Keratinocyte (primary cell): ENCODE measurements at regions not wholly inside any gene's neighbourhood (a gene's known extent, or its start where the extent isn't known, plus 50 kb on each side); places are given as distances from the start of the nearest gene placed in this dataset.

Experiments
- DNase-seq: peaks from one replicate; pipeline ENCODE4 v3.0.0-alpha.2; 2011; ENCODE audit warnings: low read depth, missing footprints, low spot score
- FAIRE-seq: peaks from 2 replicates; lab custom pipeline; 2011; peaks lifted over from hg19 to GRCh38; lab: Jason Lieb, UNC
- H2AFZ ChIP-seq: 2 replicates; pipeline ENCODE4 v1.6.0; 2012; ENCODE audit warnings: low read length, control low read depth, inconsistent platforms; ENCODE audit not compliant: control insufficient read depth
- H3K27ac ChIP-seq: 2 replicates; pipeline ENCODE4 v1.5.1; 2011; ENCODE audit warnings: low read length; ENCODE audit not compliant: control insufficient read depth, insufficient read depth
- H3K27me3 ChIP-seq: 3 replicates; pipeline ENCODE4 v1.6.0; 2011; ENCODE audit warnings: low read length; ENCODE audit not compliant: control insufficient read depth, insufficient read depth; ENCODE audit errors: extremely low read depth
- H3K36me3 ChIP-seq, 2 experiments: 2 replicates in 1 of 2; 3 replicates in 1 of 2; pipeline ENCODE4 v1.5.1; 2011; ENCODE audit warnings: low read length in 2 of 2, mild to moderate bottlenecking in 1 of 2; ENCODE audit not compliant: control insufficient read depth in 2 of 2, insufficient read depth in 2 of 2; ENCODE audit errors: extremely low read depth in 1 of 2
- H3K4me1 ChIP-seq: 3 replicates; pipeline ENCODE4 v1.5.1; 2011; ENCODE audit warnings: low read length; ENCODE audit not compliant: control insufficient read depth, insufficient read depth; ENCODE audit errors: extremely low read depth
- H3K4me2 ChIP-seq: 3 replicates; pipeline ENCODE4 v1.6.0; 2011; ENCODE audit warnings: low read depth, low read length; ENCODE audit not compliant: control insufficient read depth, insufficient read depth; ENCODE audit errors: extremely low read depth
- H3K4me3 ChIP-seq, 3 experiments: fragments of 200-600 bp in 1 of 3; sonication (generic) in 1 of 3; 2 replicates in 2 of 3; 3 replicates in 1 of 3; pipeline ENCODE4 v1.5.1; 2011 to 2016; ENCODE audit warnings: low read length in 3 of 3, mild to moderate bottlenecking in 3 of 3, control low read depth in 2 of 3, inconsistent platforms in 1 of 3, low read depth in 1 of 3, mixed read lengths in 1 of 3, mixed run types in 1 of 3, moderate library complexity in 1 of 3; ENCODE audit not compliant: control insufficient read depth in 2 of 3, insufficient read depth in 2 of 3; ENCODE audit errors: extremely low read depth in 1 of 3
- H3K79me2 ChIP-seq: 2 replicates; pipeline ENCODE4 v1.6.0; 2012; ENCODE audit warnings: low read length; ENCODE audit not compliant: control insufficient read depth, insufficient read depth
- H3K9ac ChIP-seq: 3 replicates; pipeline ENCODE4 v1.6.0; 2011; ENCODE audit warnings: low read length; ENCODE audit not compliant: control insufficient read depth, insufficient read depth; ENCODE audit errors: extremely low read depth
- H3K9me1 ChIP-seq: 3 replicates; pipeline ENCODE4 v1.6.0; 2011; ENCODE audit warnings: low read length; ENCODE audit not compliant: control insufficient read depth, insufficient read depth; ENCODE audit errors: extremely low read depth
- H3K9me3 ChIP-seq: 2 replicates; pipeline ENCODE4 v1.5.1; 2012; ENCODE audit warnings: low read depth, low read length; ENCODE audit not compliant: control insufficient read depth
- H4K20me1 ChIP-seq: 3 replicates; pipeline ENCODE4 v1.6.0; 2011; ENCODE audit warnings: low read length; ENCODE audit not compliant: control insufficient read depth, insufficient read depth; ENCODE audit errors: extremely low read depth
- EZH2 ChIP-seq: IDR thresholded peaks from one replicate; pipeline ENCODE4 v1.6.1; 2012; ENCODE audit warnings: inconsistent platforms, mild to moderate bottlenecking, low read length, moderate library complexity
- dilution Hi-C: fragments of 300-500 bp; cut with MboI; formaldehyde crosslinking; loops from one replicate; pipeline ENCODE4 v1.7.0; 2020; ENCODE audit warnings: low sequenced_read_pairs; ENCODE audit not compliant: extremely low pct_ligation_motif_present
- TF ChIP-seq, protein P1 (sequence below), 3 experiments: IDR thresholded peaks in 1 of 3; conservative IDR thresholded peaks in 1 of 3; optimal IDR thresholded peaks in 1 of 3; 2 replicates in 2 of 3; 3 replicates in 1 of 3; pipeline versions ENCODE3 to v1.5.1; 2011; ENCODE audit warnings: low read length in 3 of 3, mild to moderate bottlenecking in 3 of 3, moderate library complexity in 2 of 3, control low read depth in 1 of 3, inconsistent platforms in 1 of 3; ENCODE audit not compliant: insufficient read depth in 2 of 3; ENCODE audit errors: extremely low read depth in 1 of 3

DNA sequence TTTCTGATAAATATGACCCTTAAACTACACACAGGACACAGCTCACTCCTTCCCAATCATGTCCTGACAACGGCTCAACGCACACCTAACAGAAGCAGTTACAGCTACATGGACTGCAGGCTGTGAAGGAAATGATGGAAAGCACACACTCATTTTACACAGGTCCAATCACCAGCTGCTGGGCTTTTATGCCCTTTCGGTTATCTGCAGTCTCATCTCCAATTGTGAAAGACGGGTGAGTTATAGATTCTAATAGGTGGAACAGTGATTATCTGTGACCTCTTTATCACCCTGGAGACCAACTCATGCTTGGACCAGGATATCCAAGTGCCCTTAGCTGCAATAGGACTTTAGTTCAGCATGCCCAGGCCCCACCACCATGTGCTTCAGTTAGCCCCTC lies 110.4 kb upstream of the CREB1 start:
- Histone ChIP-seq H3K27ac (no peak overlapping the region), H3K9me3 (peaks cover 3% of the 10 kb centered on the region), H3K9me1 (no peaks in the 10 kb centered on the region), H3K4me2 (no peak overlapping the region), H3K27me3 (no peaks in the 10 kb centered on the region), H4K20me1 (no peaks in the 10 kb centered on the region), H3K4me1 (peaks cover 7% of the 10 kb centered on the region), H2AFZ (no peak overlapping the region), H3K36me3 (no peaks in the 10 kb centered on the region), H3K9ac (no peak overlapping the region), H3K79me2 (no peaks in the 10 kb centered on the region), H3K4me3 (no peak overlapping the region)
- FAIRE-seq (no peak), DNase-seq (no peak)
- dilution Hi-C loops, result no loop called here
- TF ChIP-seq, protein P1, sequence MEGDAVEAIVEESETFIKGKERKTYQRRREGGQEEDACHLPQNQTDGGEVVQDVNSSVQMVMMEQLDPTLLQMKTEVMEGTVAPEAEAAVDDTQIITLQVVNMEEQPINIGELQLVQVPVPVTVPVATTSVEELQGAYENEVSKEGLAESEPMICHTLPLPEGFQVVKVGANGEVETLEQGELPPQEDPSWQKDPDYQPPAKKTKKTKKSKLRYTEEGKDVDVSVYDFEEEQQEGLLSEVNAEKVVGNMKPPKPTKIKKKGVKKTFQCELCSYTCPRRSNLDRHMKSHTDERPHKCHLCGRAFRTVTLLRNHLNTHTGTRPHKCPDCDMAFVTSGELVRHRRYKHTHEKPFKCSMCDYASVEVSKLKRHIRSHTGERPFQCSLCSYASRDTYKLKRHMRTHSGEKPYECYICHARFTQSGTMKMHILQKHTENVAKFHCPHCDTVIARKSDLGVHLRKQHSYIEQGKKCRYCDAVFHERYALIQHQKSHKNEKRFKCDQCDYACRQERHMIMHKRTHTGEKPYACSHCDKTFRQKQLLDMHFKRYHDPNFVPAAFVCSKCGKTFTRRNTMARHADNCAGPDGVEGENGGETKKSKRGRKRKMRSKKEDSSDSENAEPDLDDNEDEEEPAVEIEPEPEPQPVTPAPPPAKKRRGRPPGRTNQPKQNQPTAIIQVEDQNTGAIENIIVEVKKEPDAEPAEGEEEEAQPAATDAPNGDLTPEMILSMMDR (optimal IDR thresholded peaks at IDR 0.05 in 1 of 3, IDR thresholded peaks at IDR 0.05 in 1 of 3, conservative IDR thresholded peaks at IDR 0.05 in 1 of 3; ENCODE audit: extremely low read depth in 1 of 3, insufficient read depth in 2 of 3, low read length in 3 of 3), result no peak
- no peak for TF ChIP-seq EZH2

DNA sequence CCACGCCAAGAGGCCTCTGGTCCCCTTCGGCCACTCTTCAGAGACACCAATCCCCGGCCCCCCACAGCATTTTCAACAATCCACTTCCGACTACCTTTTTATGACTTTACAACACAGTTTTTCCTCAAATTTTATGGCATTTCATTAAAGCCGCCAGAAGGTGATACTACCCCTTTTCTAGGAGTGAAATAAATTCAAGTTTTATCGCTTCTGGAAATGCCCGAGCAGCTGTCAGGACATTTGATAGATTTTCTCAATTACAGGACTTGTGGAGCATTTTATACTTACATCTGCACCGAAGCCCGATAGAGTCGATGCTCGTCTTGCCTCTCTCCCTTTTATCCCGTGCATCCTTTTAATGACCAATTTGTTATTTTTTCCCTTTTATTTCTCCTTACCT lies 108.1 kb upstream of the CREB1 start:
- dilution Hi-C loops, result no loop called here
- Histone ChIP-seq H3K4me1 (peaks cover 7% of the 10 kb centered on the region), H3K36me3 (no peaks in the 10 kb centered on the region), H3K4me2 (no peak overlapping the region), H2AFZ (no peak overlapping the region), H3K27me3 (no peaks in the 10 kb centered on the region), H3K9ac (no peak overlapping the region), H3K9me3 (peaks cover 3% of the 10 kb centered on the region), H4K20me1 (no peaks in the 10 kb centered on the region), H3K9me1 (no peaks in the 10 kb centered on the region), H3K79me2 (no peaks in the 10 kb centered on the region), H3K4me3 (no peak overlapping the region), H3K27ac (no peak overlapping the region)
- DNase-seq (no peak), FAIRE-seq (no peak)
- TF ChIP-seq EZH2, result no peak
- TF ChIP-seq, protein P1 (optimal IDR thresholded peaks at IDR 0.05 in 1 of 3, IDR thresholded peaks at IDR 0.05 in 1 of 3, conservative IDR thresholded peaks at IDR 0.05 in 1 of 3; ENCODE audit: extremely low read depth in 1 of 3, insufficient read depth in 2 of 3, low read length in 3 of 3), result no peak
